ENCODE measurements at regions not wholly inside any gene's neighbourhood (a gene's known extent, or its start where the extent isn't known, plus 50 kb on each side); places are given as distances from the start of the nearest gene placed in this dataset.

DNA sequence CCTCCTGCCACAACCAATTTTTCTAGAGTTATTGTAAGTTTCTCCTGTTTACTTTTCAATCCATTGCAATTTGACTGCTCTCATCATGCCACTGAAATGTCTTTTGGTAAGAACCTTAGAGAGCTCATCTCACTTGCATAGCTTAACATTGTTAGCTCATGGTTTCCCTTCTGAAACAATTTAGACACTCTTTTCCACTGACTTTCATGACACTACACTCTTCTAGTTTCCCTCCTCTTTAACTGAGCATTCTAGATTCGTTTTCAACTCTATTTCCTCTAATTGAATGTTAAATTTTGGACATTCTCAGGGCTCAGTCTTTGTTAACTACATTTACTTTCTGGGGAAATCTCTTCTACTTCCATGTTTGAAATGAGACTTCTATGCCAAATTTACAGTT lies 369.1 kb downstream of the JRKL start:
- TF ChIP-seq, protein P1, sequence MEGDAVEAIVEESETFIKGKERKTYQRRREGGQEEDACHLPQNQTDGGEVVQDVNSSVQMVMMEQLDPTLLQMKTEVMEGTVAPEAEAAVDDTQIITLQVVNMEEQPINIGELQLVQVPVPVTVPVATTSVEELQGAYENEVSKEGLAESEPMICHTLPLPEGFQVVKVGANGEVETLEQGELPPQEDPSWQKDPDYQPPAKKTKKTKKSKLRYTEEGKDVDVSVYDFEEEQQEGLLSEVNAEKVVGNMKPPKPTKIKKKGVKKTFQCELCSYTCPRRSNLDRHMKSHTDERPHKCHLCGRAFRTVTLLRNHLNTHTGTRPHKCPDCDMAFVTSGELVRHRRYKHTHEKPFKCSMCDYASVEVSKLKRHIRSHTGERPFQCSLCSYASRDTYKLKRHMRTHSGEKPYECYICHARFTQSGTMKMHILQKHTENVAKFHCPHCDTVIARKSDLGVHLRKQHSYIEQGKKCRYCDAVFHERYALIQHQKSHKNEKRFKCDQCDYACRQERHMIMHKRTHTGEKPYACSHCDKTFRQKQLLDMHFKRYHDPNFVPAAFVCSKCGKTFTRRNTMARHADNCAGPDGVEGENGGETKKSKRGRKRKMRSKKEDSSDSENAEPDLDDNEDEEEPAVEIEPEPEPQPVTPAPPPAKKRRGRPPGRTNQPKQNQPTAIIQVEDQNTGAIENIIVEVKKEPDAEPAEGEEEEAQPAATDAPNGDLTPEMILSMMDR (conservative IDR thresholded peaks at IDR 0.05; ENCODE audit: low read depth in 2 of 2): no peak
- TF ChIP-seq POLR2AphosphoS5 (IDR thresholded peaks at IDR 0.05; ENCODE audit: low read depth): no peak
- TF ChIP-seq, protein P2, sequence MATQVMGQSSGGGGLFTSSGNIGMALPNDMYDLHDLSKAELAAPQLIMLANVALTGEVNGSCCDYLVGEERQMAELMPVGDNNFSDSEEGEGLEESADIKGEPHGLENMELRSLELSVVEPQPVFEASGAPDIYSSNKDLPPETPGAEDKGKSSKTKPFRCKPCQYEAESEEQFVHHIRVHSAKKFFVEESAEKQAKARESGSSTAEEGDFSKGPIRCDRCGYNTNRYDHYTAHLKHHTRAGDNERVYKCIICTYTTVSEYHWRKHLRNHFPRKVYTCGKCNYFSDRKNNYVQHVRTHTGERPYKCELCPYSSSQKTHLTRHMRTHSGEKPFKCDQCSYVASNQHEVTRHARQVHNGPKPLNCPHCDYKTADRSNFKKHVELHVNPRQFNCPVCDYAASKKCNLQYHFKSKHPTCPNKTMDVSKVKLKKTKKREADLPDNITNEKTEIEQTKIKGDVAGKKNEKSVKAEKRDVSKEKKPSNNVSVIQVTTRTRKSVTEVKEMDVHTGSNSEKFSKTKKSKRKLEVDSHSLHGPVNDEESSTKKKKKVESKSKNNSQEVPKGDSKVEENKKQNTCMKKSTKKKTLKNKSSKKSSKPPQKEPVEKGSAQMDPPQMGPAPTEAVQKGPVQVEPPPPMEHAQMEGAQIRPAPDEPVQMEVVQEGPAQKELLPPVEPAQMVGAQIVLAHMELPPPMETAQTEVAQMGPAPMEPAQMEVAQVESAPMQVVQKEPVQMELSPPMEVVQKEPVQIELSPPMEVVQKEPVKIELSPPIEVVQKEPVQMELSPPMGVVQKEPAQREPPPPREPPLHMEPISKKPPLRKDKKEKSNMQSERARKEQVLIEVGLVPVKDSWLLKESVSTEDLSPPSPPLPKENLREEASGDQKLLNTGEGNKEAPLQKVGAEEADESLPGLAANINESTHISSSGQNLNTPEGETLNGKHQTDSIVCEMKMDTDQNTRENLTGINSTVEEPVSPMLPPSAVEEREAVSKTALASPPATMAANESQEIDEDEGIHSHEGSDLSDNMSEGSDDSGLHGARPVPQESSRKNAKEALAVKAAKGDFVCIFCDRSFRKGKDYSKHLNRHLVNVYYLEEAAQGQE (IDR thresholded peaks at IDR 0.05; ENCODE audit: unreplicated experiment): no peak
- no peak for TF ChIP-seq EZH2phosphoT487 (IDR thresholded peaks at IDR 0.05; ENCODE audit: unreplicated experiment)
- TF ChIP-seq EZH2 (IDR thresholded peaks at IDR 0.05; ENCODE audit: low read depth, unreplicated experiment): no peak
- no peak for TF ChIP-seq STAT1 (IDR thresholded peaks at IDR 0.05; ENCODE audit: unreplicated experiment)
- TF ChIP-seq ZNF114 (CRISPR knock-in tag; IDR thresholded peaks at IDR 0.05): no peak

Data from GM23338 (cell line).